LNCAP (cell line): ENCODE measurements at regions not wholly inside any gene's neighbourhood (a gene's known extent, or its start where the extent isn't known, plus 50 kb on each side); places are given as distances from the start of the nearest gene placed in this dataset.

Experiments
- CTCF ChIP-seq: fragments of 450-650 bp; IDR thresholded peaks from 2 replicates; pipeline ENCODE4 v1.5.1; 2017; ENCODE audit warnings: mild to moderate bottlenecking

GRCh38 chr2:120885749-120886148, 150.1 kb downstream of the GLI2 start:
- TF ChIP-seq CTCF, result no peak

- no peak for TF ChIP-seq CTCF
Observed at GRCh38 chr2:120886534-120887319, 151.1 kb downstream of the GLI2 start.

- no peak for TF ChIP-seq CTCF
Observed at GRCh38 chr2:120887320-120887697, 151.6 kb downstream of the GLI2 start.

- TF ChIP-seq CTCF, result no peak
Observed at GRCh38 chr2:120887741-120888231, 152.1 kb downstream of the GLI2 start.

GRCh38 chr2:120888851-120889250, 153.2 kb downstream of the GLI2 start:
- TF ChIP-seq CTCF, result no peak

GRCh38 chr2:120889936-120890335, 154.3 kb downstream of the GLI2 start:
- TF ChIP-seq CTCF, result no peak

- no peak for TF ChIP-seq CTCF
Observed at GRCh38 chr2:120890566-120891360, 155.1 kb downstream of the GLI2 start.
